ENCODE measurements at regions not wholly inside any gene's neighbourhood (a gene's known extent, or its start where the extent isn't known, plus 50 kb on each side); places are given as distances from the start of the nearest gene placed in this dataset.

- peaks cover 4% of the 10 kb centered on the region; the same call in 1 of the 2 replicates for H3K27me3 ChIP-seq (ENCODE audit: insufficient read depth, low read length)
- RAD21 ChIA-PET (ENCODE audit: low non-redundant PET in 1 of 2, low total read pairs in 2 of 2, uncharacterized antibody in 2 of 2, unreplicated experiment in 2 of 2) = no interaction called here
Observed at GRCh38 chrX:443536-444210, 57.0 kb upstream of the PPP2R3B start.

More at GRCh38 chrX:443536-444210, 57.0 kb upstream of the PPP2R3B start:
- intact Hi-C loops (cut with micrococcal nuclease) = no loop called here
- no peak overlapping the region for H3K4me2 ChIP-seq (ENCODE audit: low read length)
- POLR2A ChIA-PET = no interaction called here
- H2AFZ ChIP-seq (ENCODE audit: low read depth, low read length, poor library complexity, severe bottlenecking) = no peak overlapping the region
- no peaks in the 10 kb centered on the region for H3K9me3 ChIP-seq (ENCODE audit: control insufficient read depth in 1 of 2, insufficient read depth in 1 of 2, low read depth in 1 of 2, low read length in 2 of 2)
- H3K4me1 ChIP-seq (ENCODE audit: control insufficient read depth in 1 of 2, insufficient read depth in 2 of 2, low read length in 2 of 2) = no peaks in the 10 kb centered on the region
- DNase-seq (ENCODE audit: low read depth, low spot score) (no peak), ATAC-seq (no peak)
- H4K20me1 ChIP-seq (ENCODE audit: insufficient read depth) = no peaks in the 10 kb centered on the region
- TF ChIP-seq CBX3 (IDR thresholded peaks at IDR 0.05; ENCODE audit: low read depth) = no peak
- no peak for TF ChIP-seq CTCF (IDR thresholded peaks at IDR 0.05 in 2 of 3, conservative IDR thresholded peaks at IDR 0.05 in 1 of 3; ENCODE audit: borderline replicate concordance in 1 of 3, insufficient read depth in 1 of 3, low read depth in 2 of 3, low read length in 2 of 3)
- TF ChIP-seq TCF7L2 (IDR thresholded peaks at IDR 0.05; ENCODE audit: borderline replicate concordance, extremely low read depth, insufficient read depth, insufficient read length) = no peak
- TF ChIP-seq ATF3 (IDR thresholded peaks at IDR 0.05) = no peak
- no peak for TF ChIP-seq MAX (IDR thresholded peaks at IDR 0.05)
- no peak for TF ChIP-seq ZFX (IDR thresholded peaks at IDR 0.05)
- no peak for TF ChIP-seq EZH2 (IDR thresholded peaks at IDR 0.05)
- TF ChIP-seq RAD21 (IDR thresholded peaks at IDR 0.05; ENCODE audit: low read depth) = no peak
- TF ChIP-seq ZNF274 (IDR thresholded peaks at IDR 0.05; ENCODE audit: low read depth, low read length) = no peak
- no peak for TF ChIP-seq ELF1 (IDR thresholded peaks at IDR 0.05; ENCODE audit: borderline replicate concordance, low read depth)
- no peak for TF ChIP-seq POLR2A (IDR thresholded peaks at IDR 0.05; ENCODE audit: borderline replicate concordance, extremely low read depth, insufficient read depth, insufficient read length)
- TF ChIP-seq EZH2phosphoT487 (IDR thresholded peaks at IDR 0.05; ENCODE audit: borderline replicate concordance) = no peak
- TF ChIP-seq SIN3A (IDR thresholded peaks at IDR 0.05; ENCODE audit: low read depth) = no peak
- TF ChIP-seq REST (IDR thresholded peaks at IDR 0.05; ENCODE audit: low read depth) = no peak
- TF ChIP-seq SRF (IDR thresholded peaks at IDR 0.05; ENCODE audit: low read depth) = no peak
- TF ChIP-seq YY1 (IDR thresholded peaks at IDR 0.05; ENCODE audit: extremely low read depth, insufficient replicate concordance, low read depth, low read length) = no peak
- TF ChIP-seq JUND (IDR thresholded peaks at IDR 0.05) = no peak
- TF ChIP-seq ZBTB33 (IDR thresholded peaks at IDR 0.05; ENCODE audit: extremely low read depth, insufficient replicate concordance, low read length) = no peak
- no peak for TF ChIP-seq FOSL1 (IDR thresholded peaks at IDR 0.05; ENCODE audit: low read depth)
- BruUV-seq (replicated peaks) = no TSS peak
- H3K27ac ChIP-seq (ENCODE audit: low read depth, low read length) = no peak overlapping the region
- CTCF ChIA-PET = no interaction called here
- H3K9ac ChIP-seq (ENCODE audit: low read length) = no peak overlapping the region
- H3K36me3 ChIP-seq (ENCODE audit: control insufficient read depth in 1 of 2, insufficient read depth in 2 of 2, low read length in 2 of 2) = no peaks in the 10 kb centered on the region
- no peaks in the 10 kb centered on the region for H3K9me2 ChIP-seq (ENCODE audit: insufficient read depth)
- H3K4me3 ChIP-seq (replicated peaks in 1 of 2; ENCODE audit: low read depth in 1 of 2, low read length in 2 of 2) = no peak overlapping the region
- H3K79me2 ChIP-seq (ENCODE audit: insufficient read depth, low read length) = no peaks in the 10 kb centered on the region
